Activated T-cell treated with anti-CD3 and anti-CD28 coated beads, Interleukin-2, amount 50 U/mL, for 24 hours (primary cell): ENCODE measurements at regions not wholly inside any gene's neighbourhood (a gene's known extent, or its start where the extent isn't known, plus 50 kb on each side); places are given as distances from the start of the nearest gene placed in this dataset.
"Not testable (repeated sequence)": the region's sequence is repeated elsewhere in the genome, so short reads cannot be mapped to it uniquely, and the experiment has no call there.

Source experiments
- DNase-seq: peaks from one replicate; pipeline ENCODE4 v3.0.0-alpha.2; 2020
- H3K27ac Mint-ChIP-seq: 2 replicates; pipeline ENCODE4 v1.8.0; 2020; ENCODE audit warnings: mild to moderate bottlenecking, mixed read lengths
- H3K27me3 Mint-ChIP-seq: 2 replicates; pipeline ENCODE4 v1.8.0; 2020; ENCODE audit warnings: mixed read lengths
- H3K36me3 Mint-ChIP-seq: 2 replicates; pipeline ENCODE4 v1.8.0; 2020; ENCODE audit warnings: low read depth, mixed read lengths
- H3K4me1 Mint-ChIP-seq: 2 replicates; pipeline ENCODE4 v1.8.0; 2020; ENCODE audit warnings: low read depth, mixed read lengths
- H3K4me3 Mint-ChIP-seq: 2 replicates; pipeline ENCODE4 v1.8.0; 2020; ENCODE audit warnings: mild to moderate bottlenecking, moderate library complexity, mixed read lengths
- H3K9me3 Mint-ChIP-seq: 2 replicates; pipeline ENCODE4 v1.8.0; 2020; ENCODE audit warnings: mixed read lengths

GRCh38 chr3:106531771-106532329, 663.0 kb upstream of the CBLB start:
- DNase-seq, H3K27me3 Mint-ChIP-seq, H3K4me3 Mint-ChIP-seq, H3K27ac Mint-ChIP-seq: not testable (repeated sequence)
- H3K9me3 Mint-ChIP-seq: peaks cover 44% of the 10 kb centered on the region
- H3K4me1 Mint-ChIP-seq: peaks cover 47% of the 10 kb centered on the region
- H3K36me3 Mint-ChIP-seq: peaks cover 10% of the 10 kb centered on the region

- DNase-seq: no peak
- peak overlapping the region; percentile 68 for H3K27ac Mint-ChIP-seq
- H3K27me3 Mint-ChIP-seq: peaks cover 3% of the 10 kb centered on the region
- H3K36me3 Mint-ChIP-seq: peaks cover 10% of the 10 kb centered on the region
- no peak overlapping the region for H3K4me3 Mint-ChIP-seq
- H3K4me1 Mint-ChIP-seq: peaks cover 36% of the 10 kb centered on the region
- peaks cover 50% of the 10 kb centered on the region for H3K9me3 Mint-ChIP-seq
These were observed 664.4 kb upstream of the CBLB start for GRCh38 chr3:106533093-106533787.

GRCh38 chr3:106533788-106534160, 665.0 kb upstream of the CBLB start:
- H3K4me3 Mint-ChIP-seq: no peak overlapping the region
- no peak for DNase-seq
- peaks cover 51% of the 10 kb centered on the region for H3K9me3 Mint-ChIP-seq
- peaks cover 32% of the 10 kb centered on the region for H3K4me1 Mint-ChIP-seq
- peaks cover 10% of the 10 kb centered on the region for H3K36me3 Mint-ChIP-seq
- peaks cover 3% of the 10 kb centered on the region for H3K27me3 Mint-ChIP-seq
- H3K27ac Mint-ChIP-seq: peak overlapping the region; percentile 68

- Mint-ChIP-seq H3K9me3 (peaks cover 48% of the 10 kb centered on the region), H3K4me3 (no peak overlapping the region), H3K27me3 (peaks cover 3% of the 10 kb centered on the region), H3K4me1 (peaks cover 28% of the 10 kb centered on the region), H3K27ac (peak overlapping the region; percentile 68), H3K36me3 (peaks cover 10% of the 10 kb centered on the region)
- DNase-seq: peak; percentile 62
These were observed 665.4 kb upstream of the CBLB start for GRCh38 chr3:106534206-106534605.

GRCh38 chr3:106540743-106541142, 671.9 kb upstream of the CBLB start:
- peaks cover 1% of the 10 kb centered on the region for H3K4me1 Mint-ChIP-seq

GRCh38 chr3:106542101-106542769, 673.4 kb upstream of the CBLB start:
- H3K27ac Mint-ChIP-seq: no peak overlapping the region
- no peaks in the 10 kb centered on the region for H3K27me3 Mint-ChIP-seq
- no peak overlapping the region for H3K4me3 Mint-ChIP-seq
- DNase-seq: no peak
- no peaks in the 10 kb centered on the region for H3K36me3 Mint-ChIP-seq
- peaks cover 1% of the 10 kb centered on the region for H3K4me1 Mint-ChIP-seq
- peaks cover 25% of the 10 kb centered on the region for H3K9me3 Mint-ChIP-seq

More at GRCh38 chr3:106540743-106541142, 671.9 kb upstream of the CBLB start:
- no peak overlapping the region for H3K27ac Mint-ChIP-seq
- no peak for DNase-seq
- H3K36me3 Mint-ChIP-seq: peaks cover 2% of the 10 kb centered on the region
- no peak overlapping the region for H3K4me3 Mint-ChIP-seq
- no peaks in the 10 kb centered on the region for H3K27me3 Mint-ChIP-seq
- H3K9me3 Mint-ChIP-seq: peaks cover 30% of the 10 kb centered on the region

GRCh38 chr3:106552351-106553043, 683.7 kb upstream of the CBLB start:
- no peak for DNase-seq
- Mint-ChIP-seq H3K27ac (no peak overlapping the region), H3K4me3 (no peak overlapping the region), H3K9me3 (peaks cover 3% of the 10 kb centered on the region), H3K27me3 (no peaks in the 10 kb centered on the region), H3K4me1 (peaks cover 2% of the 10 kb centered on the region), H3K36me3 (no peaks in the 10 kb centered on the region)

- Mint-ChIP-seq H3K4me3 (no peak overlapping the region), H3K4me1 (peaks cover 6% of the 10 kb centered on the region), H3K27me3 (peaks cover 3% of the 10 kb centered on the region), H3K9me3 (no peaks in the 10 kb centered on the region), H3K27ac (no peak overlapping the region), H3K36me3 (no peaks in the 10 kb centered on the region)
- DNase-seq: no peak
These were observed 691.7 kb upstream of the CBLB start for GRCh38 chr3:106560451-106560966.

GRCh38 chr3:106566277-106566676, 697.5 kb upstream of the CBLB start:
- no peak for DNase-seq
- Mint-ChIP-seq H3K4me1 (peaks cover 8% of the 10 kb centered on the region), H3K9me3 (no peaks in the 10 kb centered on the region), H3K4me3 (no peak overlapping the region), H3K27ac (no peak overlapping the region), H3K36me3 (no peaks in the 10 kb centered on the region), H3K27me3 (peaks cover 3% of the 10 kb centered on the region)

- H3K36me3 Mint-ChIP-seq: no peaks in the 10 kb centered on the region
- H3K27ac Mint-ChIP-seq: no peak overlapping the region
- no peaks in the 10 kb centered on the region for H3K9me3 Mint-ChIP-seq
- no peak for DNase-seq
- H3K4me1 Mint-ChIP-seq: peaks cover 8% of the 10 kb centered on the region
- H3K4me3 Mint-ChIP-seq: no peak overlapping the region
- no peaks in the 10 kb centered on the region for H3K27me3 Mint-ChIP-seq
These were observed 701.6 kb upstream of the CBLB start for GRCh38 chr3:106570426-106570825.

GRCh38 chr3:106573605-106574004, 704.8 kb upstream of the CBLB start:
- DNase-seq: no peak
- peaks cover 4% of the 10 kb centered on the region for H3K27me3 Mint-ChIP-seq
- no peaks in the 10 kb centered on the region for H3K36me3 Mint-ChIP-seq
- peaks cover 2% of the 10 kb centered on the region for H3K4me1 Mint-ChIP-seq
- no peak overlapping the region for H3K4me3 Mint-ChIP-seq
- H3K27ac Mint-ChIP-seq: no peak overlapping the region
- H3K9me3 Mint-ChIP-seq: no peaks in the 10 kb centered on the region

GRCh38 chr3:106575029-106575428, 706.2 kb upstream of the CBLB start:
- no peaks in the 10 kb centered on the region for H3K36me3 Mint-ChIP-seq
- no peak overlapping the region for H3K4me3 Mint-ChIP-seq
- peaks cover 2% of the 10 kb centered on the region for H3K4me1 Mint-ChIP-seq
- no peak overlapping the region for H3K27ac Mint-ChIP-seq
- H3K27me3 Mint-ChIP-seq: peaks cover 4% of the 10 kb centered on the region
- H3K9me3 Mint-ChIP-seq: no peaks in the 10 kb centered on the region
- no peak for DNase-seq

GRCh38 chr3:106577241-106577640, 708.4 kb upstream of the CBLB start:
- peaks cover 2% of the 10 kb centered on the region for H3K4me1 Mint-ChIP-seq

GRCh38 chr3:106578911-106579310, 710.1 kb upstream of the CBLB start:
- peaks cover 4% of the 10 kb centered on the region for H3K27me3 Mint-ChIP-seq
- H3K4me1 Mint-ChIP-seq: peaks cover 2% of the 10 kb centered on the region
- no peak overlapping the region for H3K4me3 Mint-ChIP-seq
- H3K27ac Mint-ChIP-seq: no peak overlapping the region
- H3K36me3 Mint-ChIP-seq: no peaks in the 10 kb centered on the region
- no peaks in the 10 kb centered on the region for H3K9me3 Mint-ChIP-seq
- DNase-seq: no peak

More at GRCh38 chr3:106577241-106577640, 708.4 kb upstream of the CBLB start:
- no peak overlapping the region for H3K27ac Mint-ChIP-seq
- peaks cover 4% of the 10 kb centered on the region for H3K27me3 Mint-ChIP-seq
- no peak overlapping the region for H3K4me3 Mint-ChIP-seq
- no peaks in the 10 kb centered on the region for H3K9me3 Mint-ChIP-seq
- no peaks in the 10 kb centered on the region for H3K36me3 Mint-ChIP-seq
- DNase-seq: no peak
